ENCODE measurements at regions not wholly inside any gene's neighbourhood (a gene's known extent, or its start where the extent isn't known, plus 50 kb on each side); places are given as distances from the start of the nearest gene placed in this dataset.

GRCh38 chr9:89967527-89967926 lies 362.7 kb downstream of the GADD45G start:
- DNase-seq (ENCODE audit: low read depth): no peak

DNA sequence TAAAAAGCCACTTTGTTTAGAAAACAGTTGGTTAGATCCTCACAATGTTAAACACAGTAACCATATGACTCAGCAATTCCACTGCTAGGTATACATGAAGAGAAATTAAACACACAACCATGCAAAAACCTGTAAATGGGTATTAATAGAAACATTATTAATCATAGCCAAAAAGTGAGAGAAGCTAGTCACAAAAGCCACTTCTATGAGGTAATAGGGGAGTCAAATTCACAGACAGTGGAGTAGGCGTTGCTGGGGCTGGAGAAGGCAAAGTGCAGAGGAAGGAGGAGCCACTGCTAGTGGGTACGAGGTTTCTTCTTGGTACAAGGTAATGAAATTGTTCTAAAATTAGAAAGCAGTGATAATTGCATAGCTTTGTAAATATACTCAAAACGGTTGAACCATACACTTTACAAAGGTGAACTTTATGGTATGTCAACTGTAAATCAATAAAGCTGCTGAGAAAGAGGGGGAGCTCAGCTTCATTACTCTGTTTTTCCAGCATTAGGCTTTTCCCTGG lies 364.4 kb downstream of the GADD45G start:
- DNase-seq (ENCODE audit: low read depth): no peak

- DNase-seq (ENCODE audit: low read depth): no peak
Measured at GRCh38 chr9:89969881-89970639, 365.2 kb downstream of the GADD45G start.

- DNase-seq (ENCODE audit: low read depth): no peak
Measured at GRCh38 chr9:89970701-89971100, 365.9 kb downstream of the GADD45G start.

- no peak for DNase-seq (ENCODE audit: low read depth)
Measured at GRCh38 chr9:89972535-89972934, 367.7 kb downstream of the GADD45G start.

- DNase-seq (ENCODE audit: low read depth): no peak
Measured at GRCh38 chr9:89974582-89974981, 369.8 kb downstream of the GADD45G start.

- DNase-seq (ENCODE audit: low read depth): no peak
Measured at GRCh38 chr9:89975024-89975423, 370.2 kb downstream of the GADD45G start.

- DNase-seq (ENCODE audit: low read depth): no peak
Measured at GRCh38 chr9:89975630-89976029, 370.8 kb downstream of the GADD45G start.

DNA sequence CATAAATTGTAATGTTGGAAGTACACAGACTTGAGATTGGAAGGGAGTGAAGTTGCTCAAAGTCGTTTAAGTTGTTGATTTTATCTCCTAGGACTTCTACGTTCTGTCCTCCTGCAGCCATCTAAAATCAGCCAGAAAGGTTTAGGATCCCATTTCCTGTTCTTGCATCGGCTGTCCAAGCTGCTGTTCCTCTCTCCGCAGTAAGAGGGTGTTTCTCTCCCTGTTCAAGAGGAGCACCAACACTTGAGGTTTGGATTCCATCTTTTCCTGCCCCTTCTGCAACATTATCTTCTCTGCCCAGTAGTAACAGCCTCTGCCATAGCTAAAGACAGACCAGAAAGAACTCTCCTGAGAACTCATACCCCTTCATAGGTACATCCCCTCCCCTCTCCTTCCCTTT lies 373.4 kb downstream of the GADD45G start:
- no peak for DNase-seq (ENCODE audit: low read depth)

DNA sequence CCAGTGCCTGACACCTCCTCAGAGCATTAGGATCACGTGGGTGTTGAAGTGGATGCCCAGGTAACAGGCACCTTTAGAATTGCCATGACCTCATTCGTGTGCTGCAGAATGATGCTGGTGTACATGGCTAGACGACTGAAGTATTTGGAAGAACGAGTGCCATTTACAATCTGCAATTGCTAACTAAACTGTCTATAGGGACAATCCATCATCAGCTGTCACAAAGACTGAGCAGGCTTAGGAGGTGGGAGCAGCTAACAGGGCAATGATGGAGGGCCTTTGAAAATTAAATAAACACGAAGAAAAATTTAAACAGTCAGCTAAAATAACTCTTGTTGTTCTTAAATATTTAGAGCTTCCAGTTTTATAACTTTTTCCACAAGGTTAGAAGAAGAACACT lies 375.8 kb downstream of the GADD45G start:
- DNase-seq (ENCODE audit: low read depth): no peak

DNA sequence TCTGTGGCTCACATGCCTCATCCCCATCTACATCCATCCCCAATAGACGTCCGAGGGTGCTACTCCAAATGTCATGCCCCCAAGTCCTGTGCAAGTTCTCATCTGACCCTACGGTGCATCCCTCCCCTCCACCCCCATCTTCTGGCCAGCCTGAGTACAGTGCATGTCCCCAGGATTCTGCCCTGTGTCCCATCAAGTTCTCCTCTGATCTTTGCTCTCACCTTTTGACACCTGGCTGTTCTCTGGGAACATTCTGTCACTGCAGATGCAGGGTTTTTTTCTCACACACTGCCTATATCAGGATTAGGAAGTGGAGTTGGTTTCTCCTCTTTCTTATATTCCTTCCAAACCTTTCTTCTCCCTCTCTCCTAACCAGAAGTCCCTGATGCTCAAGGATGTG lies 377.2 kb downstream of the GADD45G start:
- DNase-seq (ENCODE audit: low read depth): no peak

DNA sequence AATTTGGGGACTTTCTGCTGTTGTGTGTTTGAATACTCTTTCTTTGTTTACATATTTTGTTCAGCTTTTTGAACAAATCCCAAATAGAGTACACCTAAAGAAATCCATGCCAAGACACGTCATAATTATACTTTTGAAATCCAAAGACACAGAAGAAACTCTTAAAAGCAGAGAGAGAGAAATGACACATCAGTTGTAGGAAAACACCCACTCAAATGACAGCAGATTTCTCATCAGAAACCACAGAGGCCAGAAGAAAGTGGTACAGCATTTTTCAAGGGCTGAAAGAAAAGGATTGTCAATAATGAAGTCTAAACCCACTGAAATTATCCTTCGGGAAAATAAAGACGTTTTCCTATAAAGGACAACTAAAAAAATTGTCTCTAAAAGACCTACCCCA lies 378.6 kb downstream of the GADD45G start:
- DNase-seq (ENCODE audit: low read depth): no peak

GRCh38 chr9:89984214-89984613 lies 379.4 kb downstream of the GADD45G start:
- no peak for DNase-seq (ENCODE audit: low read depth)

- no peak for DNase-seq (ENCODE audit: low read depth)
Measured at GRCh38 chr9:89985068-89985467, 380.3 kb downstream of the GADD45G start.

- DNase-seq (ENCODE audit: low read depth): no peak
Measured at GRCh38 chr9:89986190-89986589, 381.4 kb downstream of the GADD45G start.

DNA sequence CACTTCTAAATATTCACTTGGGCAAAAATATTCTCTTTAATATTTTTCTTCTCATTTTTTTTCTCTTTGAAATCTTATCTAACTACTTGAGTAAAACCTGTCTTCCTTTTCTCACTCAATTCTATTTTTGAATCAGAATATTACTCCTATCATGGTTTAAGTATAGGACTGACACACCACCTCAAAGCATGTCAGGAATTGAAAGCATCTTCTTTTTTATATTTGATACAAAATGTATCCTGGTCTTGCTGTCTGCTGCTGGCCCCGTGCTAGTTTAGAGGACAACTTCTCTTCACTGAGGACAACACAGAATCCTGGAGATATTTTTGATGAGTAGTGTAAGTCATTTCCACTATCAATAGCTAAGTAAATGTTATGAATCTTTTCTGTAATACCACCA lies 383.6 kb downstream of the GADD45G start:
- no peak for DNase-seq (ENCODE audit: low read depth)

DNA sequence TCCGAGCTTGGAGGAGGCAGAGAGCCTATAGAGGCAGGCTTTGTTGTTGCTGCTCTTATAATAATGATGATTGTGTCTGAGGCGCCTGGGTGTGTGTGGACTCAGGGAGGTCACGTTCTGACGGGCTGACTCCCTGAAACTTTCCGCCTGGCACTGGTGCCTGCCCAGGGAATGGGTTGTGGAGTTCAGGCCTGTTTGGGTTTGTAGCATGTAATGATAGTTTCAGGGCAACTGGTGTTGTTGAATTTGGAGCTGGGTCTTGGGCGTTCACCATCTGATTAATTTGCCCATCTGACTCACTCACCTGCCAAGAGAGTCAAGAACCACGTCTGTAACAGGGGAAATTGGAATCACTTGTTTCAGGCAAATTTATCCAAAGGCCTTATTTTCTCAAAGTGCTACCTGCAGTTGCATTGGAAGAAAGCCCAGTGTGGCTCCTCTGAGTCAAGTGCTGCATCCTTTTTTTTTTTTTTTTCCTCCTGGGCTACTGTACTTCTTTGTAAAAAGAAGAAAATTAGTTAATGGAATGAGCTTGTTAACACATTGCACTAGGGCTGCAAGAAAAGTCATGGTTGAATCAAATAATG lies 386.5 kb downstream of the GADD45G start:
- no peak for DNase-seq (ENCODE audit: low read depth)

DNA sequence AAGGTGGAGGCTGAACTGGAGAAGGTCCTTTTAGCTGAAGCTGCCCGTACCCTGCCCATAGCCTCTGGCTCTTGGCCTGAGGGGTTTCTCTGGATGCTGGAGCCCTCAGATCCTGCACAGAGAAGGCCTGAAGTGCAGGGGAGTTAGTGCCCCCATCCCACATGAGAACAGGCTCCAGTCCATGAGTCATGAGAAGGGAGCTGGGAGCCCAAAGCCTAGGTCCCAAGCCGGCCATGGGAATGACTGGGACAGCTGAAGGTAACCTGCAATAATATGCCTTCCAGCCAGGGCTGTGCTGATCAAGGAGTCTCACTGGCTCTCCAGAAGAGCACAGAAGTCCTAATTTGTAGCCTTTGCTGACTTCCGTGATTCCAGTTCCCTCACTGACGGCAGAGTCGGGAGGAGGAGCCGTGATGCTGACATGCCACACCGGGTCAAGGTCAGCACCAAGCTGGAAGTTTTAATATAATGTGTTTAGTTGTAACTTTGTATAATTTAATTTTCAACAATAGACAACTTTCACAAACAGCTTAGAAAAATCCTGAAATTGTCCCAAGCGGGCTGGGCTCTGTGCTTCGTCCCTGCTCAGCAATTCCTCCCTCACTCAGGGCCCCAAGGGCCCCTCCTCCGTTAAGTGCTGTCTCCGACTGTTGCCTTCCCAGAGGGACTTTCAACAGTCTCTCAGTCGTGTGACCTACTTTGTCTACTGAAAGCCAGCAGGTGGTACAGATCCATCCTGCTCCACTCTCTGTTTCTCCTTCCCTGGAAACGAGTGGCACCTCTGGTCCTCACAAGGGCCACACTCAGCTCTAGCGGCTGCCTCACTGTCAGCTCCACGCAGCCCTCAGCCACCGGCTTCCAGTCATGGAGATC lies 387.8 kb downstream of the GADD45G start:
- DNase-seq (ENCODE audit: low read depth): no peak

- no peak for DNase-seq (ENCODE audit: low read depth)
Measured at GRCh38 chr9:89993678-89994630, 389.1 kb downstream of the GADD45G start.

DNA sequence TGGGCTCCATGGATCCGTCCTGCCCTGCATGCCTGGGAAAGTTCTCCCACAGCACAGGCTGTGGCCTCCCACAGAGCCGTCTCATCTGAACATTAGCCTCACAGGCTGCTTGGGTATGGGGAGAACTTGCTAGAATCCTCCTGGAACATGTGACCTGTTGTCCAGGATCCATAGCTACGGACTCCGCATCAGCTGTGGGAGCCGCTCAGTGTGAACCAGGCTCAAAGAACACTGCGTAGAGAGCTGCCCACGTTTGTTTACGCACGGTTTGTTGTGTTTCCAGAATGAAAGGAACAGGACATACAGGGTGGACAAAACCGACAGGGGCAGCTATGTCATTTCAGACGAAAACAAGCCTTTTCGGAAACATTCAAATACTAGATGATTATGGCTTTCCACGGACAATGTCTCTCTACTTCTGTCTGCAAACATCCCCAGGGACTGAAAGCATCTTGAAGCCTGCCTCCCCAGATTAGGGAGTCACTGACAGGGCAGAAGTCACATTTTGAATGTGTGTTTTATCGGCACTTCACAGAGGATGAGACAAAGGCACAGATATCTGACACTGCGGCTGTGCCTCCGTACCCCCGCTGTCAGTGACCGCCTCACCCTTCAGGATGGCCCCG lies 390.3 kb downstream of the GADD45G start:
- DNase-seq (ENCODE audit: low read depth): no peak

DNA sequence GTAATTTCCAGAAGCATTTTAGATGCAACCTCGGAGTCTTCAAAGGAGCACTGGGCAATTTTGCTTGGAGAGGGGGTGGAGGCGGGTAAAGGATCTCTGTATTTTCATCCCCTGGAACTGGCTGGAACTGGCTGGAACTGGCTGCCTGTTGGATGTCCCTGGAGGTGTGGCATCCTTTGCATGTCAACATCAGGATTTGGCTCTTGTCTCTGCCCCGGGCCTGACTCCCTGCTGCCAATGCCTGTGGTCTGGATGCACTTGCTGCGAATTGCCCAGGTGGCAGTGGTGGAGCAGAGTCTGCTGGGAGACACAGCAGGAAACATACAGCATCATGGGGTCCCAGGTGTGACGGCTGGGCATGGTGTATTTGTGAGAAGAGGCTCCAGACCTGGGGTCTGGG lies 391.3 kb downstream of the GADD45G start:
- DNase-seq (ENCODE audit: low read depth): no peak
